ENCODE measurements at regions not wholly inside any gene's neighbourhood (a gene's known extent, or its start where the extent isn't known, plus 50 kb on each side); places are given as distances from the start of the nearest gene placed in this dataset.

- TF ChIP-seq CTCF (IDR thresholded peaks at IDR 0.05) (peak in 3 of 4 experiments; percentile 26 to 72 (median 60)), EP300 (IDR thresholded peaks at IDR 0.05) (no peak), POLR2A (IDR thresholded peaks at IDR 0.05) (no peak), POLR2AphosphoS5 (IDR thresholded peaks at IDR 0.05) (no peak)
Observed at GRCh38 chr19:29263305-29264135, 50.6 kb upstream of the UQCRFS1 start.
